Glutamatergic neuron (in vitro differentiated cells): ENCODE measurements at regions not wholly inside any gene's neighbourhood (a gene's known extent, or its start where the extent isn't known, plus 50 kb on each side); places are given as distances from the start of the nearest gene placed in this dataset.

Source experiments
- DNase-seq: peaks from one replicate; pipeline ENCODE4 v3.0.0; 2022
- H3K27ac Mint-ChIP-seq: one replicate; pipeline ENCODE4 v1.8.0; 2020; ENCODE audit warnings: mild to moderate bottlenecking, mixed read lengths, inconsistent platforms; ENCODE audit not compliant: unreplicated experiment
- H3K27me3 Mint-ChIP-seq: one replicate; pipeline ENCODE4 v1.8.0; 2020; ENCODE audit warnings: mild to moderate bottlenecking, moderate library complexity, mixed read lengths, inconsistent platforms; ENCODE audit not compliant: unreplicated experiment
- H3K36me3 Mint-ChIP-seq: one replicate; pipeline ENCODE4 v1.8.0; 2020; ENCODE audit warnings: mild to moderate bottlenecking, mixed read lengths, inconsistent platforms; ENCODE audit not compliant: unreplicated experiment
- H3K4me1 Mint-ChIP-seq: one replicate; pipeline ENCODE4 v1.8.0; 2020; ENCODE audit warnings: mild to moderate bottlenecking, low read depth, mixed read lengths, inconsistent platforms; ENCODE audit not compliant: unreplicated experiment
- H3K4me3 Mint-ChIP-seq: one replicate; pipeline ENCODE4 v1.8.0; 2020; ENCODE audit warnings: mild to moderate bottlenecking, mixed read lengths, inconsistent platforms; ENCODE audit not compliant: unreplicated experiment
- H3K9me3 Mint-ChIP-seq: one replicate; pipeline ENCODE4 v1.8.0; 2020; ENCODE audit warnings: mild to moderate bottlenecking, moderate library complexity, mixed read lengths, inconsistent platforms; ENCODE audit not compliant: unreplicated experiment
- CTCF ChIP-seq: fragments of 200-600 bp; sonication (generic); IDR thresholded peaks from one replicate; pipeline ENCODE4 v1.5.0; 2021; ENCODE audit not compliant: partially characterized antibody, unreplicated experiment

- Mint-ChIP-seq H3K36me3 (no peaks in the 10 kb centered on the region), H3K4me3 (no peak overlapping the region)
Measured at GRCh38 chr4:149175549-149175948, 640.1 kb downstream of the IQCM start.

DNA sequence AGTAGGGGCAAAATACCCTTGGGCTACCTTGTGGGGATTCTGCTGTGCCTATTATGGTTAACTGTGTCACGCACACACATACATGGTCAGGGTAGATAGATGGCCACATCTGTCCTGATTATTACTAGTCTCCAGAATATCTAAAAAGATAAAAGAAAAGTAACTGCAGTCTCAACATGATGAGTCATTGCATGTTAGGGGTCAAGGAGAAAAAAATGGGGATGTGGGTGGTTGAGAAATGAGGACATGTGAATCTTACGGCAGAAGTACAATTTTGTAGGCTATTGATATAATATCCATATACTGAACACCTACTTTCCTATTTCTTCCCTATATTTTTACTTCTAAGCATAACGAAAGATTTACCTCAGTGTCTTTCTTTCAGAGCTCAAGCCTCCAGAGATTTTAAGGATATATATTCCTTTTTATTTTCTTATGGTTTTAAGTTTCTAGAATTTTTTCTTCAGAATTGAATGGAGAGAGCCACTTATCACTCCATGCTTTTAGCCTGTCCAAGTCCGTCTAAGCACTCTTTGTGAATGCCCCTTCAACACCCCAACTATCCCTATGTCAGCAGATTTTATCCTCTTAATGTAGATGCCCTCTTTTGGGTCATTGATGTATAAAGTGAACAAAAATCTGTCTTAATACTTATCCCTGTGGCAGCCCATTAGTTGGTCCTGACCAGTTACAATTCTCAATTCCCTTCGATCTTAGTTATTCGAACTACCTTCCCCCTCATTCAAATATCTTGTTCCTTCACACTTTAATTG lies 642.2 kb downstream of the IQCM start:
- no peak overlapping the region for H3K27ac Mint-ChIP-seq

More at GRCh38 chr4:149175549-149175948, 640.1 kb downstream of the IQCM start:
- TF ChIP-seq CTCF, result no peak
- no peak overlapping the region for H3K27ac Mint-ChIP-seq
- H3K27me3 Mint-ChIP-seq, result no peaks in the 10 kb centered on the region
- no peaks in the 10 kb centered on the region for H3K4me1 Mint-ChIP-seq
- no peaks in the 10 kb centered on the region for H3K9me3 Mint-ChIP-seq
- DNase-seq, result no peak

DNA sequence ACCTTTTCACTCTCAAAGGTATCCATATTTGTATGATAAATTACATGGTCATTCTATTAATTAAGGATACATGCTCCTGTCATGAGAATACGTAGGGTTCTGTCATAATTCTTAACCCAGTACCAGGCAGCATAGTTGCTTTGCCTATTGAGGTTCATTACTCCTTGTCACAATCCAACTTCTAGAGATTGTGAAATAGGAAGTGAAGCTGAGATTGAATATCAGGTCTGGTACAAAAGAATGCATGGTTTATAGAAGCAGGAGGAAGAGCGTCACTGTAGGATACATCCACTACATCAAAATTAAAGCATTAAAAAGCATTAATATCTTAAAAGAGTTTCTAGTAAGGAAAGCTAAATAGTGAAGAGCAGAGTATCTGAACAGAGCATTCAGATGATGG lies 647.0 kb downstream of the IQCM start:
- H3K27me3 Mint-ChIP-seq, result no peaks in the 10 kb centered on the region
- H3K4me1 Mint-ChIP-seq, result no peaks in the 10 kb centered on the region
- no peak overlapping the region for H3K27ac Mint-ChIP-seq
- no peaks in the 10 kb centered on the region for H3K36me3 Mint-ChIP-seq
- no peak for TF ChIP-seq CTCF
- H3K4me3 Mint-ChIP-seq, result no peak overlapping the region
- no peak for DNase-seq
- H3K9me3 Mint-ChIP-seq, result no peaks in the 10 kb centered on the region

More for the DNA sequence above, 642.2 kb downstream of the IQCM start:
- DNase-seq, result no peak
- H3K27me3 Mint-ChIP-seq, result no peaks in the 10 kb centered on the region
- TF ChIP-seq CTCF, result no peak
- no peaks in the 10 kb centered on the region for H3K9me3 Mint-ChIP-seq
- no peak overlapping the region for H3K4me3 Mint-ChIP-seq
- no peaks in the 10 kb centered on the region for H3K4me1 Mint-ChIP-seq
- H3K36me3 Mint-ChIP-seq, result no peaks in the 10 kb centered on the region

DNA sequence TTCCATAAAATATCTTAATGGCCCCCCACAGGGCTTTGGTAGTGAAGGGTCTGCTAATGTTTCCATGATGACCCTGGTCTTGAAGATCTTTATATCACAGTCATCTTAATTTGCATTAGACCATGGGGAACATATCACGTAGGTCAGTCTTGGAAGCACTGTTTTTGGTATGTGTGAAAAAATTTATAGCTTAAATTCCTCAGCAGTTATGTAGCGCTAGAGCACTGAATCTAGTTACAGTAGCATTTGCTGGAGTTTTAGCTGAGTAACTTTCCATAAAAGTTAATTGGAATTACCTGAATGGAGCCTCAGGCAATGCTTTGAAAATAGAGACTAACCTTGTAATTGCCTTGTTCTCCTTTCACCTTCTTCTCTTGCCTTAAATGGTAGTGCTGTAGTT lies 648.8 kb downstream of the IQCM start:
- no peak for DNase-seq
- Mint-ChIP-seq H3K27me3 (no peaks in the 10 kb centered on the region), H3K36me3 (no peaks in the 10 kb centered on the region), H3K9me3 (no peaks in the 10 kb centered on the region), H3K4me3 (no peak overlapping the region), H3K4me1 (no peaks in the 10 kb centered on the region), H3K27ac (no peak overlapping the region)
- no peak for TF ChIP-seq CTCF

- DNase-seq, result no peak
- no peak for TF ChIP-seq CTCF
- no peaks in the 10 kb centered on the region for H3K4me1 Mint-ChIP-seq
- no peaks in the 10 kb centered on the region for H3K9me3 Mint-ChIP-seq
- no peak overlapping the region for H3K4me3 Mint-ChIP-seq
- H3K36me3 Mint-ChIP-seq, result no peaks in the 10 kb centered on the region
- no peaks in the 10 kb centered on the region for H3K27me3 Mint-ChIP-seq
- H3K27ac Mint-ChIP-seq, result no peak overlapping the region
Measured at GRCh38 chr4:149166365-149166764, 649.3 kb downstream of the IQCM start.
